ENCODE measurements at regions not wholly inside any gene's neighbourhood (a gene's known extent, or its start where the extent isn't known, plus 50 kb on each side); places are given as distances from the start of the nearest gene placed in this dataset.

DNA sequence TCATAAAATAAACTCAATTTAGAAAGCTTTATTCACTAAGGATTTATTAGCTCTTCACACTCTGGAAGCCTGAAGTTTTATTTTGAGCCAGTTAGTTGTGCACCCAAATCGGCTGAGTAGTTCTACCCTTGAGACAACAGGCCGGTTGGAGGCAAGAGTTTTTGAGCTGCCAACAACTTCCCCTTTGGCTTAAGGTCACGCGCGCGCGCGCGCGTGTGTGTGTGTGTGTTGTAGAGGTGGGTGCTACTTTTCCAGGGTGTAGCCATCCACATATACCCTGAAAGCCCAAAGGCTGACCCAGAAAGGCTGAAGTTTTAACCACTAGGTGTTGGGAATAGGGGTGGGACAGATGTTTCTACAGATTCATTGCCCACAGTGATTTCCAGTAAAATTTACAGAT, 150.2 kb upstream of the LHCGR start:
- peaks cover 2% of the 10 kb centered on the region for H3K4me1 Mint-ChIP-seq (ENCODE audit: low read depth, unreplicated experiment)

DNA sequence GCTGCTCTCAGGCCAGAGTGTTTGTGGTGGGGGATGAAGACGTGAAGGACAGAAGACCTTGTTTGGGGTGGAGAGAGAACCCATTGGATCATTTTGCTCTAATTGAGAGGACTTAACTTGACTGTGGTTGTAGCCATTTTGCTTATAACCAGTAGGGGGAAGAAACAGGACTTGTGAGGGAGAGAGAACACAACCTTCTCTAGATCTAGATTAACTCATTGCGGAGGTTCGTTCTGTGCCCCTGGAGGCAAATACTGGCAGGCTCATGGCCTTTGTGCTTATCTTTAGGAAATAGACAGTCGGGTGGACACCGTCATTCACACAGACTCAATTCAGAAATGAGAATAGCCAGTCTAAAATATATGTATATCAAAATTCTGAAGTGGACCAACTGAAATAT, 147.0 kb upstream of the LHCGR start:
- Histone ChIP-seq H3K27ac (ENCODE audit: low read depth, low read length) (no peak overlapping the region), H3K36me3 (ENCODE audit: insufficient read depth, low read length) (no peaks in the 10 kb centered on the region), H2AFZ (ENCODE audit: low read depth, low read length) (no peak overlapping the region), H4K20me1 (ENCODE audit: insufficient read depth, low read length) (no peaks in the 10 kb centered on the region), H3K4me2 (ENCODE audit: low read length) (no peak overlapping the region), H3K4me3 (ENCODE audit: insufficient read depth, low read depth, low read length) (no peak overlapping the region), H3K9ac (ENCODE audit: low read length) (no peak overlapping the region), H3K4me1 (ENCODE audit: insufficient read depth, low read length) (no peaks in the 10 kb centered on the region), H3K79me2 (ENCODE audit: insufficient read depth, low read length) (no peaks in the 10 kb centered on the region), H3K27me3 (ENCODE audit: insufficient read depth, low read length) (no peaks in the 10 kb centered on the region), H3K9me3 (ENCODE audit: insufficient read depth, low read depth, low read length) (no peaks in the 10 kb centered on the region)
- DNase-seq (ENCODE audit: low read depth) (no peak), FAIRE-seq (no peak)
- H3K4me1 Mint-ChIP-seq (ENCODE audit: low read depth, unreplicated experiment) = peaks cover 5% of the 10 kb centered on the region
- H3K27me3 Mint-ChIP-seq (ENCODE audit: low read depth, unreplicated experiment) = no peaks in the 10 kb centered on the region
- H3K9me3 Mint-ChIP-seq (ENCODE audit: unreplicated experiment) = peaks cover 8% of the 10 kb centered on the region
- H3K4me3 Mint-ChIP-seq (ENCODE audit: unreplicated experiment) = no peak overlapping the region
- no peak overlapping the region for H3K27ac Mint-ChIP-seq (ENCODE audit: unreplicated experiment)
- no peaks in the 10 kb centered on the region for H3K36me3 Mint-ChIP-seq (ENCODE audit: low read depth, unreplicated experiment)
- TF ChIP-seq EZH2 (IDR thresholded peaks at IDR 0.05; ENCODE audit: insufficient read depth, low read length) = no peak
- TF ChIP-seq, protein P1, sequence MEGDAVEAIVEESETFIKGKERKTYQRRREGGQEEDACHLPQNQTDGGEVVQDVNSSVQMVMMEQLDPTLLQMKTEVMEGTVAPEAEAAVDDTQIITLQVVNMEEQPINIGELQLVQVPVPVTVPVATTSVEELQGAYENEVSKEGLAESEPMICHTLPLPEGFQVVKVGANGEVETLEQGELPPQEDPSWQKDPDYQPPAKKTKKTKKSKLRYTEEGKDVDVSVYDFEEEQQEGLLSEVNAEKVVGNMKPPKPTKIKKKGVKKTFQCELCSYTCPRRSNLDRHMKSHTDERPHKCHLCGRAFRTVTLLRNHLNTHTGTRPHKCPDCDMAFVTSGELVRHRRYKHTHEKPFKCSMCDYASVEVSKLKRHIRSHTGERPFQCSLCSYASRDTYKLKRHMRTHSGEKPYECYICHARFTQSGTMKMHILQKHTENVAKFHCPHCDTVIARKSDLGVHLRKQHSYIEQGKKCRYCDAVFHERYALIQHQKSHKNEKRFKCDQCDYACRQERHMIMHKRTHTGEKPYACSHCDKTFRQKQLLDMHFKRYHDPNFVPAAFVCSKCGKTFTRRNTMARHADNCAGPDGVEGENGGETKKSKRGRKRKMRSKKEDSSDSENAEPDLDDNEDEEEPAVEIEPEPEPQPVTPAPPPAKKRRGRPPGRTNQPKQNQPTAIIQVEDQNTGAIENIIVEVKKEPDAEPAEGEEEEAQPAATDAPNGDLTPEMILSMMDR (IDR thresholded peaks at IDR 0.05; ENCODE audit: insufficient read depth, low read depth, low read length) = no peak

More for the DNA sequence above, 150.2 kb upstream of the LHCGR start:
- no peak overlapping the region for H3K4me3 ChIP-seq (ENCODE audit: insufficient read depth, low read depth, low read length)
- no peak overlapping the region for H3K9ac ChIP-seq (ENCODE audit: low read length)
- H3K4me2 ChIP-seq (ENCODE audit: low read length) = no peak overlapping the region
- Mint-ChIP-seq H3K27ac (ENCODE audit: unreplicated experiment) (no peak overlapping the region), H3K9me3 (ENCODE audit: unreplicated experiment) (peaks cover 8% of the 10 kb centered on the region), H3K36me3 (ENCODE audit: low read depth, unreplicated experiment) (no peaks in the 10 kb centered on the region), H3K27me3 (ENCODE audit: low read depth, unreplicated experiment) (peaks cover 2% of the 10 kb centered on the region), H3K4me3 (ENCODE audit: unreplicated experiment) (no peak overlapping the region)
- H2AFZ ChIP-seq (ENCODE audit: low read depth, low read length) = no peak overlapping the region
- H3K27me3 ChIP-seq (ENCODE audit: insufficient read depth, low read length) = no peaks in the 10 kb centered on the region
- no peak for DNase-seq (ENCODE audit: low read depth)
- no peaks in the 10 kb centered on the region for H3K36me3 ChIP-seq (ENCODE audit: insufficient read depth, low read length)
- H3K9me3 ChIP-seq (ENCODE audit: insufficient read depth, low read depth, low read length) = no peaks in the 10 kb centered on the region
- H3K79me2 ChIP-seq (ENCODE audit: insufficient read depth, low read length) = no peaks in the 10 kb centered on the region
- H4K20me1 ChIP-seq (ENCODE audit: insufficient read depth, low read length) = no peaks in the 10 kb centered on the region
- TF ChIP-seq, protein P1 (IDR thresholded peaks at IDR 0.05; ENCODE audit: insufficient read depth, low read depth, low read length) = no peak
- TF ChIP-seq EZH2 (IDR thresholded peaks at IDR 0.05; ENCODE audit: insufficient read depth, low read length) = no peak
- H3K4me1 ChIP-seq (ENCODE audit: insufficient read depth, low read length) = no peaks in the 10 kb centered on the region
- FAIRE-seq = no peak
- H3K27ac ChIP-seq (ENCODE audit: low read depth, low read length) = no peak overlapping the region

DNA sequence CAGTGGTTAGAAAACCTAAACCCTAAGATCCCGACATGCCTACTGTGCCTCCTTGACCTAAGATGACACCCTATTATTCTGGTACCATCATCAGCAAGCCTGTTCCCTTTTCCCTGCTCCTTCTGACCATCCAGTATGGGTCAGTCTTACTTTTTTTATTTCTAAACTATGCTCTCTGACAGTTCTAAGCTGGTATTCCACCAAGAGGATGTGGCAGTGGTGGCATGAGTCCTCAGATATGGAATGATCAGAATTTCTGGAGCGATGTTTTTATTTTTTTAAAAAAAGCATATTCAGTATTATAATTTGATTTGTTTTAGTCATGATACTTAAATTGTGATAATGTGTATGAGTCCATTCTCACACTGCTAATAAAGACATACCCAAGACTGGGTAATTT, 145.9 kb upstream of the LHCGR start:
- H3K79me2 ChIP-seq (ENCODE audit: insufficient read depth, low read length) = no peaks in the 10 kb centered on the region
- Mint-ChIP-seq H3K36me3 (ENCODE audit: low read depth, unreplicated experiment) (no peaks in the 10 kb centered on the region), H3K27me3 (ENCODE audit: low read depth, unreplicated experiment) (no peaks in the 10 kb centered on the region), H3K4me1 (ENCODE audit: low read depth, unreplicated experiment) (peaks cover 8% of the 10 kb centered on the region), H3K27ac (ENCODE audit: unreplicated experiment) (no peak overlapping the region), H3K9me3 (ENCODE audit: unreplicated experiment) (peaks cover 8% of the 10 kb centered on the region), H3K4me3 (ENCODE audit: unreplicated experiment) (no peak overlapping the region)
- H3K9me3 ChIP-seq (ENCODE audit: insufficient read depth, low read depth, low read length) = no peaks in the 10 kb centered on the region
- TF ChIP-seq, protein P1 (IDR thresholded peaks at IDR 0.05; ENCODE audit: insufficient read depth, low read depth, low read length) = no peak
- TF ChIP-seq EZH2 (IDR thresholded peaks at IDR 0.05; ENCODE audit: insufficient read depth, low read length) = no peak
- no peak for DNase-seq (ENCODE audit: low read depth)
- no peak overlapping the region for H3K4me3 ChIP-seq (ENCODE audit: insufficient read depth, low read depth, low read length)
- H3K9ac ChIP-seq (ENCODE audit: low read length) = no peak overlapping the region
- no peak overlapping the region for H3K27ac ChIP-seq (ENCODE audit: low read depth, low read length)
- FAIRE-seq = no peak
- H2AFZ ChIP-seq (ENCODE audit: low read depth, low read length) = no peak overlapping the region
- no peaks in the 10 kb centered on the region for H3K4me1 ChIP-seq (ENCODE audit: insufficient read depth, low read length)
- H3K4me2 ChIP-seq (ENCODE audit: low read length) = no peak overlapping the region
- H3K27me3 ChIP-seq (ENCODE audit: insufficient read depth, low read length) = no peaks in the 10 kb centered on the region
- H3K36me3 ChIP-seq (ENCODE audit: insufficient read depth, low read length) = no peaks in the 10 kb centered on the region
- H4K20me1 ChIP-seq (ENCODE audit: insufficient read depth, low read length) = no peaks in the 10 kb centered on the region
